Subcutaneous abdominal adipose tissue (tissue), 5 donors: ENCODE measurements at regions not wholly inside any gene's neighbourhood (a gene's known extent, or its start where the extent isn't known, plus 50 kb on each side); places are given as distances from the start of the nearest gene placed in this dataset.
"Not testable (repeated sequence)": the region's sequence is repeated elsewhere in the genome, so short reads cannot be mapped to it uniquely, and the experiment has no call there.

Experiments used
- H3K27ac ChIP-seq: one replicate; pipeline ENCODE4 v1.7.0; 2013; ENCODE audit warnings: low read depth, mild to moderate bottlenecking, inconsistent platforms, low read length, moderate library complexity
- H3K27me3 ChIP-seq, 5 donors: one replicate each; pipeline ENCODE4 v1.7.0; 2013; ENCODE audit warnings: low read length in 5 of 5, inconsistent platforms in 1 of 5; ENCODE audit not compliant: control insufficient read depth in 5 of 5, insufficient read depth in 4 of 5
- H3K36me3 ChIP-seq, 5 donors: one replicate each; pipeline ENCODE4 v1.7.0; 2013; ENCODE audit warnings: low read length in 5 of 5; ENCODE audit not compliant: control insufficient read depth in 5 of 5, insufficient read depth in 5 of 5
- H3K4me1 ChIP-seq, 5 donors: one replicate each; pipeline ENCODE4 v1.7.0; 2013; ENCODE audit warnings: low read length in 5 of 5, mild to moderate bottlenecking in 3 of 5, moderate library complexity in 1 of 5; ENCODE audit not compliant: control insufficient read depth in 5 of 5, insufficient read depth in 5 of 5
- H3K4me3 ChIP-seq, 5 donors: one replicate each; pipeline ENCODE4 v1.7.0; 2013; ENCODE audit warnings: low read length in 5 of 5, low read depth in 1 of 5
- H3K9ac ChIP-seq, 5 donors: one replicate each; pipeline ENCODE4 v1.7.0; 2013; ENCODE audit warnings: low read length in 5 of 5, mild to moderate bottlenecking in 4 of 5, moderate library complexity in 3 of 5
- H3K9me3 ChIP-seq, 5 donors: one replicate each; pipeline ENCODE4 v1.7.0; 2013; ENCODE audit warnings: low read length in 5 of 5; ENCODE audit not compliant: control insufficient read depth in 5 of 5
- donor health status: healthy.
- donor health status: healthy.
- donor health status: healthy.
- donor health status: healthy.
- donor health status: healthy.

DNA sequence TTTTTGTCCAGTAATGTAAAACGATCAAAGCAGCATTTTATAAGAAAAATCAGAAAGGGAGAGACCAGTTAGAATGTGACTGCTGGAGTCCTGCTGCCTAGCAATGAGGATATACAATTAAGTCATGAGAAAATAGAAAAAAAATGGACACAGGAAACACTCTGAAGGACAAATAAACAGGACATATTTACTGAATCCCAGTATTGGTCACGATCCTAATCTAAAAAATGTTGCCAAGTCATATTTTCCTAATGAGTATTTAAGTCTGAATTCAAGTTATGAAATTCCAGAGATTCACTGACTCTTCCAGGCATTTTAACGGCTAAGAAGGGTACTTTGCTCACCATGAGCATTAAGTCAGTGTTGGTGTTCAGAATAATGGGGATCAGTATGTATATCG lies 154.3 kb upstream of the CCDC54 start:
- Histone ChIP-seq H3K9ac (no peak overlapping the region), H3K4me1 (no peaks in the 10 kb centered on the region), H3K27ac (no peak overlapping the region), H3K27me3 (no peaks in the 10 kb centered on the region), H3K9me3 (no peaks in the 10 kb centered on the region), H3K36me3 (no peaks in the 10 kb centered on the region), H3K4me3 (no peak overlapping the region)

DNA sequence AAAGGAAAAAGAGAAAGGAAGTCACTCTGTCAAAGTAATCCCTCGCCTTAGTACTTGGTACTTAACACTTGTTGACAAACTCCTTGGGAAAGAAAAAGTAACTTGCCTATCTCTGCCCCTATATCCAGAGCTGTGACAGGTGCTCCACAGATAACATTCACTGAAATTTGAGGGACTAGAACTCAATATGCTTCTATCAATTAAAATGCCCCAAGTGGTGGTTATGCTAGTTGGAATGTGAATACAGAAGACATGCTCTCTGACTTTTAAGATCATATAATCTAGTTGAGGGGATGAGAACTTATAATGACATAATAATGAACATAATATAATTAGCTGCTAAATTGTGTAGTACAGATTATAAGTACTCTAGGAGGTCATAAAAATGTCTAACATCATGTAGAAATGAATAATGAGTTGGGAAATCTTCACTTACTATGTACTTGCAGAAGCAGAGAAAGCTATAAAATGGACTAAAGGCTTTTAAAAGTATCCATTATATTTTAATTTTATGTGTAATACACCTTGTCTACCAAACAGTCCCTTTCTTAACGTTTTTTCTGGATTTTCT lies 153.1 kb upstream of the CCDC54 start:
- H3K27me3 ChIP-seq: no peaks in the 10 kb centered on the region
- H3K27ac ChIP-seq: no peak overlapping the region
- H3K9me3 ChIP-seq: no peaks in the 10 kb centered on the region
- H3K4me1 ChIP-seq: no peaks in the 10 kb centered on the region
- no peak overlapping the region for H3K9ac ChIP-seq
- H3K36me3 ChIP-seq: no peaks in the 10 kb centered on the region
- no peak overlapping the region for H3K4me3 ChIP-seq

DNA sequence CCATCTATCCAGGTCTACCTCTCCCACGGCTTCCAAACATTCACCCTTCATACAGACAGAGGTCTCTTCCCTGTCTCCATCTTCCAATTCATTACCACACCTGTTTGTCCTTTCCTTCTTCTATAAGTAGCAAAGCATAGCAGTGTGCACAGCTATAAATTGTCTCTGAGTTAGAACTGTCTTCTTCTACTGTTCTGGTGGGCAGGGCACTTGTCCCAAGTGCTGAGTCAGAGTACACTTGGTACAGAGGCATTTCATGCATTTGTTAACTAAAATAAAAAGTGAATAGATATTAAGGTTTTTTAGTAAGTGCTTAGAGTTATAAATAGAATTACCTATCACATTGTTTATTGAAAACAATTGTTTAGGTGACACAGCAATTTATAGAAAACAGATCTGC lies 150.1 kb upstream of the CCDC54 start:
- Histone ChIP-seq H3K36me3 (no peaks in the 10 kb centered on the region), H3K4me3 (no peak overlapping the region), H3K4me1 (no peaks in the 10 kb centered on the region), H3K9me3 (no peaks in the 10 kb centered on the region), H3K27ac (no peak overlapping the region), H3K27me3 (no peaks in the 10 kb centered on the region), H3K9ac (no peak overlapping the region)

DNA sequence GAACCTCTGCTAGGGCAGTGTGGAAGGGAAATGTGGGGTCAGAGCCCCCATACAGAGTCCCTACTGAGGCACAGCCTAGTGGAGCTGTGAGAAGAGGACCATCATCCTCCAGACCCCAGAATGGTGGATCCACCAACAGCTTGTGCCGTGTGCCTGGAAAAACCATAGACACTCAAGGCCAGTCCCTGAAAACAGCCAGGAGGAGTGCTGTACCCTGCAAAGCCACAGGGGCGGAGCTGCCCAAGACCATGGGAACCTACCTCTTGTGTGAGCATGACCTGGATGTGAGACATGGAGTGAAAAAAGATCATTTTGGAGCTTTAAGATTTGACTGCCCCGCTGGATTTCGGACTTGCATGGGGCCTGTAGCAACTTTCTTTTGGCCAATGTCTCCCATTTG lies 143.4 kb upstream of the CCDC54 start:
- not testable (repeated sequence) for H3K27ac ChIP-seq, H3K36me3 ChIP-seq, H3K9ac ChIP-seq, H3K9me3 ChIP-seq, H3K27me3 ChIP-seq, H3K4me3 ChIP-seq
- peaks cover 0 to 11% (median 5%) of the 10 kb centered on the region in 5 donors for H3K4me1 ChIP-seq

DNA sequence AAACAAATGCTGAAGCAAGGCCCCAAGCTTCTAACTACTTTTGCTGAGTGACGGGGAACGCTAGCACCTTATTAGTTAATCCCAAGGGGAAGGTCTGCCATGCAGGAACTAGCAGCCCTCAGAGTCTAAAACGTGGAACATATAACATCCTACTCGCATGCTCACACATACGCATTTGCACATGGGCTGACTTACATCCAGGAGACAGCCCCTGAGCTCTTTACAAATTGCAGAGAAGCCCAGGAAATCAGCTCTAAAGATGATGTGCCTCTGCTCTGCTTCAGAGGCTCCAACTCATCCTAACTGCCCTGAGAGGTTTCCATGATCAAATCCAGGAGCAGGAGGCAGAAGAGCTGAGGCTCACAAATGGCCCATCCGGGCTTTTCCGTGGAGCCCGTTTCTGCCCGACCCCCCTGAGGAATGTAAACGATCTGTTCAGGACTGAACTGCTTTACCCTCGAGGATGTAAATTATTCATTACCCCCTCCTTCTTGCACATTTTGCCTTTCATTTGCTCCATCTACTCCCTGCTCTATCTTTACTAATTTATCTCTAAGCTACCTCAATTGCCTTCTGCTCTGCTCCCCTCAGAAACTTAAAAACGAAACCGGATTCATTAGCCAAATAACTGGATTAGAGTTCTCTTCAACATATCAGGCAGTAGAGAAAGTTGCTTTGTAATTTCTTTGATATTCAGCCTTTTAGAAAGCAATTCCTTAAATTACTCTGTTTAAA lies 141.9 kb upstream of the CCDC54 start:
- H3K27ac ChIP-seq: no peak overlapping the region
- peak overlapping the region; percentile 67 to 84 (median 73) for H3K4me3 ChIP-seq
- H3K27me3 ChIP-seq: no peaks in the 10 kb centered on the region
- no peaks in the 10 kb centered on the region for H3K36me3 ChIP-seq
- H3K9ac ChIP-seq: peak overlapping the region in 4 of 5 donors; percentile 14 to 73 (median 66)
- H3K9me3 ChIP-seq: no peaks in the 10 kb centered on the region
- H3K4me1 ChIP-seq: peaks cover 0 to 18% (median 10%) of the 10 kb centered on the region in 5 donors

DNA sequence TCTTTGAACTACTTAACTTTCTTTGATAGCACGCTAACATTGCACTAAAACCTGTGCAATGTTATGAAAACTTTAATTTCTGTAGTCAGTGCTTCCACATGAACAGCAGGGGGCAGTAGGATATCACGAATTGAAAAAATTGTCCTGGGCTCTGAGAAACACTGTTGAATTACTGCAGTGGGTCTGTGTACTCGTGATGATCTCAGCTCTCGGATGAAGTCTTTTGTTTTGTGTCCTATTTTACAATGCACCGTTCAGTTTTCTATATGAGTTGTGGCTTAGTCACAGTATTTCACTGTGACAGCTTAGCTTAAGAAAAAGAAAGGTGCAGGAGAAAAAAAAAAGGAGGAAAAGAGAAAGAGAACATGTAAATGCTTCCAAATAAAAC lies 141.3 kb upstream of the CCDC54 start:
- Histone ChIP-seq H3K4me3 (peak overlapping the region; percentile 67 to 84 (median 73)), H3K4me1 (peaks cover 0 to 19% (median 13%) of the 10 kb centered on the region in 5 donors), H3K9me3 (no peaks in the 10 kb centered on the region), H3K27me3 (no peaks in the 10 kb centered on the region), H3K36me3 (no peaks in the 10 kb centered on the region), H3K9ac (peak overlapping the region in 4 of 5 donors; percentile 14 to 73 (median 66)), H3K27ac (no peak overlapping the region)

DNA sequence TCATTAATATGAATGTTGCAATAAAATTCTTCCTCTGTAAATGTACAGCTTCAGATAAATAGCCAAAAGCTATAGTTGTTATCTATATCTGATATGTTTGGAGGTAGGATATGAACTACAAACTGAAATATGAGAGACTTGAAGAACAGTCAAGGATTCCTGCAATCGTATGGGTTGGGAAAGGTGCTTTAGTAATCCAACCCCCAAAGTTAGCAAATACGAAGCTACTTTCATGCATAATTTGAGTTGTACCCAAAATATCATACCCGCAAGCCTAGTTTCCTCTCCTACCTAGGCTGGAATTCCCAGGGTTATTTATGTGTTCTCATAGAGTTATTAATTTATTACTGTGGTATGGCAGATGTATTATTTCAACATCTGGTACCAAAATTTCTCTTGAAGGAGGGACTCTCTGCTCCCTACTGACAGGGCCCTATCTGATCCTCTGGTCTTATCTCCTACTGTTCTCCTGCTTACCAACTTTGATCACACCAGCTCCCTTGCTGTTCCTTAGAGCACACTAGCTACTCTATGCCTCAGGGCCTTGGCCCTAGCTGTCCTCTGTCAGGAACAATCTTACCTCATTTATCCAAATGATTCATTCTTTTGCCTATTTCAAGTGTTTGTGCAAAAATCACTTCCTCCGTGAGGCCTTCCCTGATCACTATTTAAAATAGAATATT lies 140.4 kb upstream of the CCDC54 start:
- no peak overlapping the region for H3K9ac ChIP-seq
- H3K27ac ChIP-seq: no peak overlapping the region
- no peaks in the 10 kb centered on the region for H3K36me3 ChIP-seq
- no peak overlapping the region for H3K4me3 ChIP-seq
- no peaks in the 10 kb centered on the region for H3K9me3 ChIP-seq
- no peaks in the 10 kb centered on the region for H3K27me3 ChIP-seq
- H3K4me1 ChIP-seq: peaks cover 0 to 25% (median 21%) of the 10 kb centered on the region in 5 donors

DNA sequence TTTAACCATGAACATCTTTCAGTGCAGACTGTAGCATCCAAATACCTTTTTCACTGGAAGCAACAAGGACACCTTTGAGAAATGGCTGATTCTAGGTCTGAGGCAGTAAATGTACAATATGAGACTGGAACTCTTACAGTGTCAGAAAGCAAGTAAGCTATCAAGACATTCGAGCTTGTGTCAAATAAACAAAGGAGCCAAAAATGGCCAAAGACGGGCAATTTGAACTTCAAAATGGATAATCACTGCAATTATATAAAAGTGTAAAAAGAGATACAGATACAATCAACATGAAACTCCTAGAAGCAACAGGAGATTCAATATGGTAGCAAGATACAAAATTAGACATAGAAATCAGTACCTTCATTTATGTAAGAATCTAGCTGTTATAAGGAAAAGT lies 138.5 kb upstream of the CCDC54 start:
- Histone ChIP-seq H3K27ac (no peak overlapping the region), H3K36me3 (no peaks in the 10 kb centered on the region), H3K9me3 (no peaks in the 10 kb centered on the region), H3K27me3 (no peaks in the 10 kb centered on the region), H3K9ac (no peak overlapping the region), H3K4me1 (peaks cover 0 to 28% (median 21%) of the 10 kb centered on the region in 5 donors), H3K4me3 (no peak overlapping the region)

DNA sequence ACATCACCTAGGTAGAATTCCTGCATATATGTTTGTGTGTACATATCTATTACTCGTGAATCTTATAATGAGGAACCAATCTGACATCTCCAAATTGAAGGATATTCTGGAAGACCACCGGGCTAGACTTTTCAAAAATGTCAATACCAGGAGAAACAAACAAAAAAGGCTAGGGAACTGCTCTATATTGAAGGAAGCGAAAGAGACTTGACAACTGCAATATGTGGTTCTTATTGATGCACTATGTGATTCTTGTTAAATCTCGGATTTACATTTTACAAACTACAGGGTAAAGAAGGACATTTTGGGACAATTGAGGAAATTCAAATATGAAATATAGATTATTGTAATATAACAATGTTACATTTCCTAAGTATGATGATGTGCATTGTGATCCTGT lies 137.5 kb upstream of the CCDC54 start:
- peak overlapping the region in 2 of 5 donors; percentile 91 to 97 for H3K4me3 ChIP-seq
- H3K9ac ChIP-seq: no peak overlapping the region
- no peaks in the 10 kb centered on the region for H3K27me3 ChIP-seq
- H3K9me3 ChIP-seq: no peaks in the 10 kb centered on the region
- H3K27ac ChIP-seq: no peak overlapping the region
- H3K4me1 ChIP-seq: peaks cover 0 to 28% (median 21%) of the 10 kb centered on the region in 5 donors
- no peaks in the 10 kb centered on the region for H3K36me3 ChIP-seq
